ENCODE measurements at regions not wholly inside any gene's neighbourhood (a gene's known extent, or its start where the extent isn't known, plus 50 kb on each side); places are given as distances from the start of the nearest gene placed in this dataset.

- Histone ChIP-seq H3K9ac (ENCODE audit: insufficient read length) (no peak overlapping the region), H3K36me3 (ENCODE audit: insufficient read depth, low read length) (no peaks in the 10 kb centered on the region), H3K9me3 (ENCODE audit: low read depth, low read length) (no peaks in the 10 kb centered on the region), H3K4me3 (no peak overlapping the region), H3K27ac (no peak overlapping the region)
- TF ChIP-seq FOXP2 (optimal IDR thresholded peaks at IDR 0.05; ENCODE audit: control extremely low read depth, extremely low read length, insufficient read depth) (no peak), POLR2AphosphoS5 (IDR thresholded peaks at IDR 0.05; ENCODE audit: borderline replicate concordance, low read depth, low read length) (no peak), EZH2 (IDR thresholded peaks at IDR 0.05) (no peak)
- no peak for DNase-seq (ENCODE audit: low read depth, low spot score)
These were observed 160.4 kb downstream of the MAD2L1 start for GRCh38 chr4:119906277-119906676.

- DNase-seq (ENCODE audit: low read depth, low spot score), result no peak
- Histone ChIP-seq H3K36me3 (ENCODE audit: insufficient read depth, low read length) (no peaks in the 10 kb centered on the region), H3K9me3 (ENCODE audit: low read depth, low read length) (no peaks in the 10 kb centered on the region), H3K4me3 (no peak overlapping the region), H3K27ac (no peak overlapping the region), H3K9ac (ENCODE audit: insufficient read length) (no peak overlapping the region)
- no peak for TF ChIP-seq FOXP2 (optimal IDR thresholded peaks at IDR 0.05; ENCODE audit: control extremely low read depth, extremely low read length, insufficient read depth)
- no peak for TF ChIP-seq EZH2 (IDR thresholded peaks at IDR 0.05)
- TF ChIP-seq POLR2AphosphoS5 (IDR thresholded peaks at IDR 0.05; ENCODE audit: borderline replicate concordance, low read depth, low read length), result no peak
These were observed 168.4 kb downstream of the MAD2L1 start for GRCh38 chr4:119898211-119898610.

- TF ChIP-seq FOXP2 (optimal IDR thresholded peaks at IDR 0.05; ENCODE audit: control extremely low read depth, extremely low read length, insufficient read depth), result no peak
- no peak for TF ChIP-seq POLR2AphosphoS5 (IDR thresholded peaks at IDR 0.05; ENCODE audit: borderline replicate concordance, low read depth, low read length)
- TF ChIP-seq EZH2 (IDR thresholded peaks at IDR 0.05), result no peak
- no peak overlapping the region for H3K27ac ChIP-seq
- DNase-seq (ENCODE audit: low read depth, low spot score), result no peak
- no peaks in the 10 kb centered on the region for H3K36me3 ChIP-seq (ENCODE audit: insufficient read depth, low read length)
- no peaks in the 10 kb centered on the region for H3K9me3 ChIP-seq (ENCODE audit: low read depth, low read length)
- H3K4me3 ChIP-seq, result no peak overlapping the region
- no peak overlapping the region for H3K9ac ChIP-seq (ENCODE audit: insufficient read length)
These were observed 169.4 kb downstream of the MAD2L1 start for GRCh38 chr4:119897260-119897659.

GRCh38 chr4:119894650-119895208 lies 171.9 kb downstream of the MAD2L1 start:
- no peaks in the 10 kb centered on the region for H3K36me3 ChIP-seq (ENCODE audit: insufficient read depth, low read length)
- no peak for DNase-seq (ENCODE audit: low read depth, low spot score)
- no peak overlapping the region for H3K27ac ChIP-seq
- TF ChIP-seq FOXP2 (optimal IDR thresholded peaks at IDR 0.05; ENCODE audit: control extremely low read depth, extremely low read length, insufficient read depth) (no peak), EZH2 (IDR thresholded peaks at IDR 0.05) (no peak), POLR2AphosphoS5 (IDR thresholded peaks at IDR 0.05; ENCODE audit: borderline replicate concordance, low read depth, low read length) (no peak)
- no peak overlapping the region for H3K4me3 ChIP-seq
- no peak overlapping the region for H3K9ac ChIP-seq (ENCODE audit: insufficient read length)
- H3K9me3 ChIP-seq (ENCODE audit: low read depth, low read length), result no peaks in the 10 kb centered on the region

GRCh38 chr4:119873794-119874325 lies 192.8 kb downstream of the MAD2L1 start:
- H3K27ac ChIP-seq, result no peak overlapping the region
- no peak for DNase-seq (ENCODE audit: low read depth, low spot score)

GRCh38 chr4:119873132-119873531 lies 193.5 kb downstream of the MAD2L1 start:
- Histone ChIP-seq H3K4me3 (no peak overlapping the region), H3K36me3 (ENCODE audit: insufficient read depth, low read length) (no peaks in the 10 kb centered on the region), H3K9me3 (ENCODE audit: low read depth, low read length) (no peaks in the 10 kb centered on the region), H3K9ac (ENCODE audit: insufficient read length) (no peak overlapping the region), H3K27ac (no peak overlapping the region)
- DNase-seq (ENCODE audit: low read depth, low spot score), result no peak
- TF ChIP-seq EZH2 (IDR thresholded peaks at IDR 0.05) (no peak), FOXP2 (optimal IDR thresholded peaks at IDR 0.05; ENCODE audit: control extremely low read depth, extremely low read length, insufficient read depth) (no peak), POLR2AphosphoS5 (IDR thresholded peaks at IDR 0.05; ENCODE audit: borderline replicate concordance, low read depth, low read length) (no peak)

More at GRCh38 chr4:119873794-119874325, 192.8 kb downstream of the MAD2L1 start:
- Histone ChIP-seq H3K9ac (ENCODE audit: insufficient read length) (no peak overlapping the region), H3K4me3 (no peak overlapping the region), H3K9me3 (ENCODE audit: low read depth, low read length) (no peaks in the 10 kb centered on the region), H3K36me3 (ENCODE audit: insufficient read depth, low read length) (no peaks in the 10 kb centered on the region)
- TF ChIP-seq FOXP2 (optimal IDR thresholded peaks at IDR 0.05; ENCODE audit: control extremely low read depth, extremely low read length, insufficient read depth) (no peak), EZH2 (IDR thresholded peaks at IDR 0.05) (no peak), POLR2AphosphoS5 (IDR thresholded peaks at IDR 0.05; ENCODE audit: borderline replicate concordance, low read depth, low read length) (no peak)

GRCh38 chr4:119872371-119873016 lies 194.2 kb downstream of the MAD2L1 start:
- Histone ChIP-seq H3K4me3 (no peak overlapping the region), H3K27ac (no peak overlapping the region), H3K9me3 (ENCODE audit: low read depth, low read length) (no peaks in the 10 kb centered on the region), H3K9ac (ENCODE audit: insufficient read length) (no peak overlapping the region), H3K36me3 (ENCODE audit: insufficient read depth, low read length) (no peaks in the 10 kb centered on the region)
- no peak for TF ChIP-seq EZH2 (IDR thresholded peaks at IDR 0.05)
- TF ChIP-seq POLR2AphosphoS5 (IDR thresholded peaks at IDR 0.05; ENCODE audit: borderline replicate concordance, low read depth, low read length), result no peak
- no peak for TF ChIP-seq FOXP2 (optimal IDR thresholded peaks at IDR 0.05; ENCODE audit: control extremely low read depth, extremely low read length, insufficient read depth)
- no peak for DNase-seq (ENCODE audit: low read depth, low spot score)

GRCh38 chr4:119870856-119871255 lies 195.8 kb downstream of the MAD2L1 start:
- no peaks in the 10 kb centered on the region for H3K9me3 ChIP-seq (ENCODE audit: low read depth, low read length)
- no peak for DNase-seq (ENCODE audit: low read depth, low spot score)
- H3K9ac ChIP-seq (ENCODE audit: insufficient read length), result no peak overlapping the region
- H3K36me3 ChIP-seq (ENCODE audit: insufficient read depth, low read length), result no peaks in the 10 kb centered on the region
- H3K27ac ChIP-seq, result no peak overlapping the region
- TF ChIP-seq FOXP2 (optimal IDR thresholded peaks at IDR 0.05; ENCODE audit: control extremely low read depth, extremely low read length, insufficient read depth) (no peak), POLR2AphosphoS5 (IDR thresholded peaks at IDR 0.05; ENCODE audit: borderline replicate concordance, low read depth, low read length) (no peak), EZH2 (IDR thresholded peaks at IDR 0.05) (no peak)
- H3K4me3 ChIP-seq, result no peak overlapping the region
